DMS114 treated with DMSO at 0.1 percent for 48 hours (cell line): ENCODE measurements at regions not wholly inside any gene's neighbourhood (a gene's known extent, or its start where the extent isn't known, plus 50 kb on each side); places are given as distances from the start of the nearest gene placed in this dataset.

Source experiments
- DNase-seq: peaks from one replicate; lab custom pipeline; 2025; ENCODE audit not compliant: unreplicated experiment; lab: John Stamatoyannopoulos, UW

DNA sequence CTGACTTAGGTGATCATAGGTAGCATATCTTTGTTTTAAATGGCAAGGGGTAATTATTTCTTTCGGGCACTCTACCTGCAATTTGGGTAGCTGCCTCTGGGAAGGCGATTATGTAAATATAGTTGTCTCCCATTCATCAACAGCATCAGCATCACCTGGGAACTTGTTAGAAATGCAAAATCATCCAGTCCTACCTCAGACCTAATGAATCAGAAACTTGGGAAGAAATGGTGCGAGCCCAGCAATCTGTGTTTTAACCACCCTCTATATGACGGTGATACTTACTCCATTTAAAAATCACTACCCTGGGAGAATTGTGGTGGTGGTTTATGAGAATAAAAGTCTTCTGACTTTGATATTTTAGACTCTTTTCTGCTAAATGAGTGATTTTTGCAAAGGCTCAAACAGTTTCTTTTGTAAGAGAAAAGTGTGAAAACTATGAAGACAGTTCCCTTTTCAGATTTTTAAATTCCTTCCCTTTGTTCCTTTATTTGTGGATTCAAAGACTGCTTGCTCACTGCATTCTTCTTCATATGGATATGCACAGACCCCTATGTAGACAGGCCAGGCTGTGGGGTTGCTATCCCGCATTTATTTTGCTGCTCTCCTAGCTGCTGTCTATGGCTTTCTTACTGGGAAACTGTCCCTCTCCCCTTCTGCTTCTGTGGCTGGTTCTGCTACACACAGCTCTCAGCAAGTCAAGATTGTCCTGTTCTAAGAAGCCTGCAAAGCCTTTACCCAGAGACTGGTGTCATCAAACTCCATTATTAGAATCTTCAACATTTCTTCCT is 365.3 kb downstream of the RNF144B start:
- no peak for DNase-seq

- DNase-seq, result no peak
Measured at GRCh38 chr6:18753076-18753475, 365.9 kb downstream of the RNF144B start.

DNA sequence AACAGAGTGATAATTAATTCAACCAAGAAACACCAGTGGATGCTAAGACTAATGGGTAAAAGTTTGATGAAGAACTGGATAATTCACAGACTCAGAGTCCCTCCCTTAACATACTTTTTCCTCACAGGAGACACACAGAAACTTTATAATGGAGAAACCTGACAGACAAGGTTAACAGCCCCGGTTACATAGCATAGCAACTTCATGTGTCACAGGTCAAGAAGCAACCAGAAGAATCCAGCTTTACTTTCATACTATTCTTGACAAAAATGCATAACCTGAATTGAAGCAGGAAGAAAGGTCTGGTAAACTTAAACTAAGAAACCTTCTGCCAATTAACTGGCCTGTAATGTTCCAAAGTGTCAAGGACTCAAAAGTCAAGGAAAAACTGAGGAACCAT is 375.9 kb downstream of the RNF144B start:
- no peak for DNase-seq

DNA sequence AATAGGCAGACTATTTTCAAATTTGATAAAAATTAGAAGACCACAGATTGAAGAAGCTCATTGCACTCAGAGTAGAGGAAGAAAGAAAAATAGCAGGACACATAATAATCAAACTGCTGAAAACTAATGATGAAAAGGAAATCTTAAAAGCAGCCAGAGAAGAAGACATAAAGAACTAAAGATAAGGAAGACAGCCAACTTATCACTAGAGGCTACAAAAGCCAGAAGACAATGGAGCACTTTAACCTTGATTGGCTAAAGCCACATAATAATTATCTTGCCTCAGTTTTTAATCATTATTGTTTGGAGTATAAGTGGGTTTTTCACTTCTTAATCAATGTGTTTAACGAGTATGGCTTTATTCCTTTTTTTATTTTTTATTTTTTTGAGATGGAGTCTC is 397.6 kb downstream of the RNF144B start:
- no peak for DNase-seq

GRCh38 chr6:18785810-18786490 is 398.8 kb downstream of the RNF144B start:
- DNase-seq, result no peak

DNA sequence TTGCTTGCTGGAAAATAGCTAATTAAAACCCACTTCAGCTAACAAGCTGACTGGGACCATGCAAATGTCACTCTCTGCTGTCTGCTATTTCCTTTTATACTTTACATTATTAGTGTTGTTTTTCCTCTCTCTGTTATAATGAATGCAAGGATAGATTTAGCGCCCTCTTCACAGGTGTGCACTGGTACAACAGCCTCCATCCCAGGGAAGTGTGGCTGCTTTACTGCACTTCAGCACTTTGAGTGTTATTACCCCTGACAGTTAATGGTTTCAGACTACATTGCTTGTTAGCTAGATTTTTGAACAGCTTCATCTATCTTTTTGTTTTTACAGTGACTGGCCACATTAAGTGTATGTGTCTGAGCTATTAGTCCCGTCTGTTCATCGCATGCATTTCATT is 405.7 kb downstream of the RNF144B start:
- no peak for DNase-seq

DNA sequence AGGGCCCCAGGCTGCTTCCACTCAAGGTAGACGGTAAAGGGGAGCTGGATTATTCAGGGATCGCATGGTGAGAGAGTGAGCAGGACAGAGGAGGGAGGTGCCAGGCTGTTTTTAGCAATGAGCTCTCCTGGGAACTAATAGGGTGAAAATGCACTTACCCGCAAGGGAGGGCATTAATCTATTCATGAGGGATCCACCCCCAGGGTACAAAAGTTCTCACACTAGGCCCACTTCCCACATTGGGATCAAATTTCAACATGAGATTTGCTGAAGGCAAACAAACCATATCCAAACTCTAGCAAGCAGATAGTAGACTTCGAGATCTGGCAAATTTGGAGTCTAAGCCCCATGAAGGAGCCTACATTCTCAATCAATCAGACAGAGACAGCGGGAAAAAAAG is 408.6 kb downstream of the RNF144B start:
- DNase-seq, result no peak

DNA sequence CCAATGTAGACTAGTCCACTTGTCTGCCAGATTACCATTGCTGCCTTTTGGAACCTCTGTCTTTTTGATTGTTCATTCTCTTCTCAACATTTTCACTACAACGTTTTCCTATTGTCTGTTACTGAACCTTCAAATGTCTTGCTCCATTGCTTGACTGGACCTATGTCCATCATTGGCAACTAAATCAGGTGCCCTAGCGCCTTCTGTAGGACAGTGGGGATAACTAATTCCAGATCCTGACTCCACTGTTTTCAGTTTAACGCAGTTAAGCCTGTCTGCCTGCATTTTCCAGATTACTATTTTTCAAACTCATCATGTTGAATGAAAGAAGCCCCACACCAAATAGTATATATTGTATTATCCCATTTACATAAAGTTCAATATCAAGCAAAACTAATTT is 433.6 kb downstream of the RNF144B start:
- no peak for DNase-seq

- no peak for DNase-seq
Measured at GRCh38 chr6:18823782-18824386, 436.7 kb downstream of the RNF144B start.

GRCh38 chr6:18829272-18829870 is 442.2 kb downstream of the RNF144B start:
- no peak for DNase-seq

GRCh38 chr6:18835976-18836375 is 448.8 kb downstream of the RNF144B start:
- no peak for DNase-seq

- no peak for DNase-seq
Measured at GRCh38 chr6:18837013-18837412, 449.9 kb downstream of the RNF144B start.

GRCh38 chr6:18842534-18842933 is 455.4 kb downstream of the RNF144B start:
- DNase-seq, result no peak

DNA sequence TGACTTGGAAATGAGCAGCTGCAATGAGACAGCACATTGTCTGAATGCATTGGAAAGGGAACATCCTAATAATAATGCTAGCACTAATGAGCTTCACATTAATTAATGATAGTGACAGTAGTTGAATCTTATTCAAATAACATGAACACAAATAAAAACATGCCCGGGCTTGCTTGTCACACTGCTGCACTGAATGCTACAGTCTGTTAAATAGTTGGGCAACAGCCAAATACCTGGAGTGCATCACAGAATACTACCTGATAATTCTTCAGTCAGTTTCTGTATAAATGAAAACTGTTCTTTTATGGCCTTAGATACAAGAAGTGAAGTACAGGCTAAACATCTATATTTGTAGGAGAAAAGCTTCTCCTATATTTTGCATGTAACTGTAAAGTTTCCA is 458.7 kb downstream of the RNF144B start:
- no peak for DNase-seq

DNA sequence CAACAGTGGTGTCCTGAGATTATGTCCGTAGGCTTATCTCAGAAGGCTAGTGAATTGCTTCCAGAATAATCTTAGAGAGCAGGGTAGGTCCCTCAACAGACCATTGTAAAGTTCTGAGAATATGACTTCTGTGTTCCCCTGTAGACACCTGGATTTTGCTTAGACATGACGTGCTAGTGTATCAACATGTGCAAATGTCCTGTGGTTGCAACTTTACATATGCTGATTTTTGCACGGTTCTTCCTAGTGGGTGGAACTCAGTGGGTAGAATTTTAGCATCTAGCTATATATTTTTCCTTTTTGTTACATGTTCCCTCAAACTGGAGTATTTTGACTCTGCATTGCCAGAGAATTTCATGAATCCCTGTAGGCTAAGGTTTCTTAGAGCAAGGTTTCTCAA is 459.2 kb downstream of the RNF144B start:
- DNase-seq, result no peak

DNA sequence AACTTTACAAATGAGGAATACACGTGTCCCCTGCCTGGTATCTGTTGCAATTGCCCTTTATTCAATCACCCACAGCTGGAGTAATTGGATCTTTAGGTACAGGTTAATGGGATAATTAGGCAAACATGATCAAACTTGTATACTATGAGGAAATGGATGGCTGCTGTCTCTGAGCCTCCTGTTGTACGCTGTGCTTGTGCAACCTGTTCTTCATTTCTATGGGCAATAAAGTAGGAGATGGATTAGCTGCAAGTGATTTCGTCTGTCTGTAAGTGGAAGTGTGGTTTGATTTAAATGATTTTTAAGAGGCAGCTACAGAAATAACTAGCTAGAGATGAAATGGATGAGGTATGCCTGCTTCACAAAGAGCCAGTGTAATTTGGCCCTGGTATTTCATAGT is 474.1 kb downstream of the RNF144B start:
- DNase-seq, result no peak

GRCh38 chr6:18883268-18883667 is 496.1 kb downstream of the RNF144B start:
- DNase-seq, result no peak

DNA sequence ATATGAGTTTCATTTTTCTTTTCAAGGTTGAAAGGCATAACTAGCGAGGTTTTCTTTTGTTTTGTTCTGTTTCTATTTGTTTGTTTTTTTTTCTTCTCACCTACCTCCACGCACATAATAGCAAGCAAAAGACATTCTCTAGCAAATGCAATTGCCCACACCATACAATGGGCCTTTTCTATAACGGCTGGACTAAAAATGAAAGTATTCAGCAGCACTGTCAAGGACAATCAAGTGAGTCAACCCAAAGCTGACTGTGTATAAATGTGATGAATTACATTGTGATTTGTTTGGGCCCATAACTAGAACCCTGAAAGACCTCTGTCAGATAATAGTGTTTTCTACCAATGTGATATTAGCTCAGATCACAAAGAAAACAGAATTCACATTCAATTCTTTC is 496.7 kb downstream of the RNF144B start:
- DNase-seq, result no peak

GRCh38 chr6:18893540-18894269 is 506.6 kb downstream of the RNF144B start:
- no peak for DNase-seq

DNA sequence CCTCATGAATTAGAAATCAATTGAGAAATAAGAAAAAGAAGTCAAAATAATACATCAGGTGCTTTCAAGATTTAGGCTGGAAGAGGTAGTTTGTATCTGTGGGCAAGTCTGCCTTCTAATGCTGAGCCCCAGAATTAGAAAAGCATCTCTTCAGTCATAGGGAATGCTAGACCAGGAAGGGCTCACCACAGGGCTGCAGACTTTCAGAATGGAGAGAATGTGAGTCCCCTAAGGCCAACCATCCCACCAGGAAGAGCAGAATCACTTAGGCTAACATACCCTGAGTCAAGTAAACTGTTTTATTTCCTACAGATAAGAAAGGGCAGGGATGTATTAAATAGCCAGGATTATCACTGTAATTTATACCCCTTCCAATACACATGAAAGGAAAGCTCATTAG is 510.2 kb downstream of the RNF144B start:
- DNase-seq, result no peak

- no peak for DNase-seq
Measured at GRCh38 chr6:18904681-18905080, 517.5 kb downstream of the RNF144B start.
